Transverse colon (tissue), 4 donors: ENCODE measurements at regions not wholly inside any gene's neighbourhood (a gene's known extent, or its start where the extent isn't known, plus 50 kb on each side); places are given as distances from the start of the nearest gene placed in this dataset.

ENCODE experiments used
- DNase-seq: peaks from one replicate; pipeline ENCODE4 v3.0.0-alpha.2; 2019
- H3K27ac ChIP-seq, 4 donors: fragments of 200-600 bp; sonication (generic); 2 replicates each; pipeline ENCODE4 v1.5.1; 2016 to 2018; ENCODE audit warnings: inconsistent platforms in 4 of 4
- H3K27me3 ChIP-seq: fragments of 200-600 bp; sonication (generic); 2 replicates; pipeline ENCODE4 v1.5.1; 2017; ENCODE audit warnings: inconsistent platforms
- H3K36me3 ChIP-seq, 4 donors: fragments of 200-600 bp; sonication (generic); 2 replicates each; pipeline ENCODE4 v1.5.1; 2017 to 2019; ENCODE audit warnings: inconsistent platforms in 4 of 4
- H3K4me1 ChIP-seq, 4 donors: fragments of 200-600 bp; sonication (generic); 2 replicates each; pipeline ENCODE4 v1.5.1; 2017 to 2020; ENCODE audit warnings: inconsistent platforms in 4 of 4
- H3K4me3 ChIP-seq, 4 donors: fragments of 200-600 bp; sonication (generic); 1 replicate in 1 of 4; 2 replicates in 3 of 4; pipeline versions ENCODE4 v1.5.1 to v1.6.1; 2017 to 2019; ENCODE audit warnings: inconsistent platforms in 4 of 4
- H3K9me3 ChIP-seq, 2 donors: fragments of 200-600 bp; sonication (generic); 2 replicates each; pipeline ENCODE4 v1.5.1; 2017 to 2019; ENCODE audit warnings: inconsistent platforms in 2 of 2
- EP300 ChIP-seq: sonication (generic); formaldehyde crosslinking; IDR thresholded peaks from one replicate; pipeline ENCODE4 v1.6.1; 2017; ENCODE audit warnings: antibody characterized with exemption, low read depth
- POLR2A ChIP-seq: fragments of 450-650 bp; IDR thresholded peaks from one replicate; pipeline ENCODE4 v1.6.1; 2016; ENCODE audit warnings: antibody characterized with exemption, mild to moderate bottlenecking, moderate library complexity
- POLR2AphosphoS5 ChIP-seq, 3 donors: sonication (generic); formaldehyde crosslinking; IDR thresholded peaks; one replicate each; pipeline ENCODE4 v1.6.1; 2016; ENCODE audit warnings: antibody characterized with exemption in 3 of 3
- WGBS, 2 donors: methylation state at CpG; one replicate each; pipeline ENCODE4 v1.1.5; 2018; ENCODE audit warnings: low coverage in 1 of 2; 5-methylcytosine and 5-hydroxymethylcytosine counted together
- in situ Hi-C, 4 donors: fragments of 200-750 bp; cut with MboI; loops; one replicate each; pipeline versions ENCODE4 v1.15.0 to v1.15.1; 2017; ENCODE audit warnings: low sequenced_read_pairs in 3 of 4, low pct_ligation_motif_present in 1 of 4, low pct_unique_long_range_greater_than_20kb in 1 of 4
- intact Hi-C: fragments of 100-400 bp; cut with DNase I; formaldehyde crosslinking; loops from one replicate; pipeline ENCODE4 v1.15.1; 2023; ENCODE audit warnings: low total_unique reads
- TF ChIP-seq, protein P1 (sequence below), 5 experiments: fragments of 200-600 bp in 3 of 5; fragments of 450-650 bp in 2 of 5; sonication (generic) in 3 of 5; IDR thresholded peaks; 1 replicate in 2 of 5; 2 replicates in 3 of 5; pipeline ENCODE4 v1.5.1; 2016 to 2017; ENCODE audit warnings: antibody characterized with exemption in 5 of 5, inconsistent platforms in 3 of 5, mild to moderate bottlenecking in 2 of 5, moderate library complexity in 1 of 5

DNA sequence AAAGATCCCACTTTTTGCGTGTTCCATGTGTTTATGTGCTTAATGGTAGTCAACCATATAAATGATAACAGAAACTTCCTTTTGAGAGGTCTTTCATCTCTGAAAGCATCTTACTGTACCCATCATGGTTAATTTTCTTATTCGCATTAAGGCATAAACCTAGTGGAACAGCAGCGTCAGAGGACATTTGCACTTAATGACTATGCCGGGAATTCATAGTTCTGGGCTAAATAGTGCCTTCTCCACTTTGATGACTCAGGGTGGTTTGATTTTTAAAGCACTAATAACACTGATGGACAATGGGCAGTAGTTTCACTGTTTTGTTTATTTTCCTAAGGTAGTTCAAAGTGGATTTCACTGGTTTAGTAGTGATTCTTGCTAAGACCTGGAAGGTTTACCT lies 455.3 kb downstream of the DIPK2A start:
- H3K4me1 ChIP-seq: no peaks in the 10 kb centered on the region
- TF ChIP-seq, protein P1, sequence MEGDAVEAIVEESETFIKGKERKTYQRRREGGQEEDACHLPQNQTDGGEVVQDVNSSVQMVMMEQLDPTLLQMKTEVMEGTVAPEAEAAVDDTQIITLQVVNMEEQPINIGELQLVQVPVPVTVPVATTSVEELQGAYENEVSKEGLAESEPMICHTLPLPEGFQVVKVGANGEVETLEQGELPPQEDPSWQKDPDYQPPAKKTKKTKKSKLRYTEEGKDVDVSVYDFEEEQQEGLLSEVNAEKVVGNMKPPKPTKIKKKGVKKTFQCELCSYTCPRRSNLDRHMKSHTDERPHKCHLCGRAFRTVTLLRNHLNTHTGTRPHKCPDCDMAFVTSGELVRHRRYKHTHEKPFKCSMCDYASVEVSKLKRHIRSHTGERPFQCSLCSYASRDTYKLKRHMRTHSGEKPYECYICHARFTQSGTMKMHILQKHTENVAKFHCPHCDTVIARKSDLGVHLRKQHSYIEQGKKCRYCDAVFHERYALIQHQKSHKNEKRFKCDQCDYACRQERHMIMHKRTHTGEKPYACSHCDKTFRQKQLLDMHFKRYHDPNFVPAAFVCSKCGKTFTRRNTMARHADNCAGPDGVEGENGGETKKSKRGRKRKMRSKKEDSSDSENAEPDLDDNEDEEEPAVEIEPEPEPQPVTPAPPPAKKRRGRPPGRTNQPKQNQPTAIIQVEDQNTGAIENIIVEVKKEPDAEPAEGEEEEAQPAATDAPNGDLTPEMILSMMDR (IDR thresholded peaks at IDR 0.05): no peak
- TF ChIP-seq EP300: no peak
- no peaks in the 10 kb centered on the region for H3K27me3 ChIP-seq
- no peak for DNase-seq
- in situ Hi-C loops: no loop called here
- WGBS, 2 donors: 89 to 92% methylated on average over 4 of the region's 4 CpGs
- H3K27ac ChIP-seq: no peak overlapping the region
- H3K4me3 ChIP-seq: no peak overlapping the region
- intact Hi-C loops: no loop called here
- H3K9me3 ChIP-seq: no peaks in the 10 kb centered on the region
- H3K36me3 ChIP-seq: no peaks in the 10 kb centered on the region

DNA sequence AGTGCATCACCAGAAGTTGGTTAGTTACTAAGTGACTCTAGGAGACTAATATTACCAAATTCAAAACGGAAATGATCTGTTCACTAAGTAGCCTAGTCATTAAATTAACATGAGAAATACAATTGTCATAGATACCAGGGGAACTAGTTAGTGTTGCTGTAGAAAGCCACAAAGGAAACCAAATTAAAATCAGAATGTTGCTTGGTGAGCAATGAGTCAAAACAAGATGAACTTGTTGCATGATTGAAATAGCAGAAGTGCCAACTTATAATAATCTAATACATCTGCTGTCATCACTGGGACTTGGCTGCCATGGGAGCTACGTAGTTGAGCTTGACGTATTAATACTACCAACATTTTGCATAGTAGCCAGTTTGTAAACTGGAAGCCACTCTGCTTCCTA lies 458.1 kb downstream of the DIPK2A start:
- H3K27me3 ChIP-seq: no peaks in the 10 kb centered on the region
- no peaks in the 10 kb centered on the region for H3K4me1 ChIP-seq
- H3K9me3 ChIP-seq: no peaks in the 10 kb centered on the region
- intact Hi-C loops: no loop called here
- no peak overlapping the region for H3K4me3 ChIP-seq
- no peak overlapping the region for H3K27ac ChIP-seq
- in situ Hi-C loops: no loop called here
- no peaks in the 10 kb centered on the region for H3K36me3 ChIP-seq
- TF ChIP-seq POLR2AphosphoS5 (IDR thresholded peaks at IDR 0.05) (no peak), POLR2A (no peak), EP300 (no peak)
- TF ChIP-seq, protein P1 (IDR thresholded peaks at IDR 0.05): no peak
- 29 to 58% methylated on average over 1 to 3 of the region's 3 CpGs for WGBS, 2 donors
- no peak for DNase-seq

DNA sequence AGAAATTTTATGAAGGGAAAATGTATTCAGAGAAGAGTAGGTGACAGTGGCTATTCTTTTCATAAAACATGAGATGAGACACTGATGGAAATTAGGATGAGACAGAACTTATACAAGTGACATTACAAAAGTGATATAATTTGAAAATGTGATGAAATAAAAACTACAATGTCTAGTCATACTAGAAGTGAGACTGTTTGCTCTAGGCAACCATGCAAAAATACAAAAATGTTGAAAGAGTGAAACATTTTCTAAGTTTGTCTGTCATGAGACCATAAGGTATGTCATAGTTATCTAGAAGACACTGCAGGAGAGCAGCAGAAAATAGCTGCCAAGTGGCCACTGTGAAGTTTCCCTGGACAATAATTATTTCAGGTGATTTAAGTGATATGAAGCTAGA lies 459.5 kb downstream of the DIPK2A start:
- TF ChIP-seq EP300 (no peak), POLR2AphosphoS5 (IDR thresholded peaks at IDR 0.05) (no peak), POLR2A (no peak)
- TF ChIP-seq, protein P1 (IDR thresholded peaks at IDR 0.05): no peak
- Histone ChIP-seq H3K27ac (no peak overlapping the region), H3K27me3 (no peaks in the 10 kb centered on the region), H3K36me3 (no peaks in the 10 kb centered on the region), H3K9me3 (no peaks in the 10 kb centered on the region), H3K4me3 (no peak overlapping the region), H3K4me1 (no peaks in the 10 kb centered on the region)
- intact Hi-C loops (no loop called here), in situ Hi-C loops (no loop called here)
- no peak for DNase-seq

DNA sequence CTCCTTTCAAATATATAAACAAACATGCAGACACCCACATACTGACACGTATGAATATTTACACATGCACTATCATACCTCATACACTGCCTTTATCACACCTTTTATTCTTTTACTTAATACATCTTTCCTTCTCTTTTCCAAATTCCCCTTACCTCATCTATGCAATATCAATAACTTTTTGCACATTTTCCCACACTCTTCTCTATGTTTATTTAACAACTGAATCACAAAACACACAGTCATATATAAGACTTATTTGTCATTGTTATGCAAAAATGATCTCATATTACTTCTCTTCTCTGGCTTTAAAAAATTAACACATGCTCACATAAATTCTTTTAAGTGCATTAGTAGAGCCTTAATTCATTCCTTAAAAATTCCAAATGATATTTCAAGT lies 461.4 kb downstream of the DIPK2A start:
- 65 to 83% methylated on average over 1 of the region's 1 CpG for WGBS, 2 donors
- Histone ChIP-seq H3K27me3 (no peaks in the 10 kb centered on the region), H3K36me3 (no peaks in the 10 kb centered on the region), H3K9me3 (no peaks in the 10 kb centered on the region), H3K27ac (no peak overlapping the region), H3K4me3 (no peak overlapping the region), H3K4me1 (no peaks in the 10 kb centered on the region)
- no peak for DNase-seq
- in situ Hi-C loops: no loop called here
- intact Hi-C loops: no loop called here
- no peak for TF ChIP-seq POLR2A
- TF ChIP-seq EP300: no peak
- no peak for TF ChIP-seq POLR2AphosphoS5 (IDR thresholded peaks at IDR 0.05)
- TF ChIP-seq, protein P1 (IDR thresholded peaks at IDR 0.05): no peak
